ENCODE measurements at regions not wholly inside any gene's neighbourhood (a gene's known extent, or its start where the extent isn't known, plus 50 kb on each side); places are given as distances from the start of the nearest gene placed in this dataset.

- TF ChIP-seq CTCF (IDR thresholded peaks at IDR 0.05) = no peak
- no peak for TF ChIP-seq EZH2 (IDR thresholded peaks at IDR 0.05; ENCODE audit: borderline replicate concordance, insufficient read depth, low read depth, low read length, poor library complexity, severe bottlenecking)
Observed at GRCh38 chr11:19571906-19572305, 140.7 kb upstream of the NAV2 start.

Measured in B cell (primary cell).